Subcutaneous abdominal adipose tissue (tissue), 5 donors: ENCODE measurements at regions not wholly inside any gene's neighbourhood (a gene's known extent, or its start where the extent isn't known, plus 50 kb on each side); places are given as distances from the start of the nearest gene placed in this dataset.

Experiments
- H3K27ac ChIP-seq: one replicate; pipeline ENCODE4 v1.7.0; 2013; ENCODE audit warnings: low read depth, mild to moderate bottlenecking, inconsistent platforms, low read length, moderate library complexity
- H3K27me3 ChIP-seq, 5 donors: one replicate each; pipeline ENCODE4 v1.7.0; 2013; ENCODE audit warnings: low read length in 5 of 5, inconsistent platforms in 1 of 5; ENCODE audit not compliant: control insufficient read depth in 5 of 5, insufficient read depth in 4 of 5
- H3K36me3 ChIP-seq, 5 donors: one replicate each; pipeline ENCODE4 v1.7.0; 2013; ENCODE audit warnings: low read length in 5 of 5; ENCODE audit not compliant: control insufficient read depth in 5 of 5, insufficient read depth in 5 of 5
- H3K4me1 ChIP-seq, 5 donors: one replicate each; pipeline ENCODE4 v1.7.0; 2013; ENCODE audit warnings: low read length in 5 of 5, mild to moderate bottlenecking in 3 of 5, moderate library complexity in 1 of 5; ENCODE audit not compliant: control insufficient read depth in 5 of 5, insufficient read depth in 5 of 5
- H3K4me3 ChIP-seq, 5 donors: one replicate each; pipeline ENCODE4 v1.7.0; 2013; ENCODE audit warnings: low read length in 5 of 5, low read depth in 1 of 5
- H3K9ac ChIP-seq, 5 donors: one replicate each; pipeline ENCODE4 v1.7.0; 2013; ENCODE audit warnings: low read length in 5 of 5, mild to moderate bottlenecking in 4 of 5, moderate library complexity in 3 of 5
- H3K9me3 ChIP-seq, 5 donors: one replicate each; pipeline ENCODE4 v1.7.0; 2013; ENCODE audit warnings: low read length in 5 of 5; ENCODE audit not compliant: control insufficient read depth in 5 of 5
- donor health status: healthy.
- donor health status: healthy.
- donor health status: healthy.
- donor health status: healthy.
- donor health status: healthy.

GRCh38 chr6:149259753-149260152 is 57.8 kb upstream of the TAB2 start:
- Histone ChIP-seq H3K27ac (no peak overlapping the region), H3K9ac (no peak overlapping the region), H3K4me1 (peaks cover 0 to 11% (median 0%) of the 10 kb centered on the region in 5 donors), H3K36me3 (no peaks in the 10 kb centered on the region), H3K4me3 (no peak overlapping the region), H3K9me3 (no peaks in the 10 kb centered on the region), H3K27me3 (no peaks in the 10 kb centered on the region)

GRCh38 chr6:149260214-149260874 is 57.2 kb upstream of the TAB2 start:
- Histone ChIP-seq H3K4me1 (peaks cover 0 to 9% (median 0%) of the 10 kb centered on the region in 5 donors), H3K27ac (no peak overlapping the region), H3K4me3 (no peak overlapping the region), H3K9me3 (no peaks in the 10 kb centered on the region), H3K9ac (no peak overlapping the region), H3K36me3 (no peaks in the 10 kb centered on the region), H3K27me3 (no peaks in the 10 kb centered on the region)

GRCh38 chr6:149261364-149262040 is 56.0 kb upstream of the TAB2 start:
- Histone ChIP-seq H3K4me1 (peaks cover 0 to 9% (median 0%) of the 10 kb centered on the region in 5 donors), H3K27me3 (peaks cover 0 to 2% (median 0%) of the 10 kb centered on the region in 5 donors), H3K27ac (no peak overlapping the region), H3K9me3 (no peaks in the 10 kb centered on the region), H3K9ac (no peak overlapping the region), H3K4me3 (no peak overlapping the region), H3K36me3 (no peaks in the 10 kb centered on the region)

- Histone ChIP-seq H3K9ac (no peak overlapping the region), H3K4me1 (peaks cover 0 to 10% (median 0%) of the 10 kb centered on the region in 5 donors), H3K27ac (no peak overlapping the region), H3K4me3 (no peak overlapping the region), H3K36me3 (no peaks in the 10 kb centered on the region), H3K9me3 (no peaks in the 10 kb centered on the region), H3K27me3 (peaks cover 0 to 2% (median 0%) of the 10 kb centered on the region in 5 donors)
Measured at GRCh38 chr6:149263321-149263720, 54.2 kb upstream of the TAB2 start.

- Histone ChIP-seq H3K9ac (no peak overlapping the region), H3K4me1 (peaks cover 0 to 6% (median 0%) of the 10 kb centered on the region in 5 donors), H3K4me3 (no peak overlapping the region), H3K27me3 (peaks cover 0 to 2% (median 0%) of the 10 kb centered on the region in 5 donors), H3K36me3 (no peaks in the 10 kb centered on the region), H3K27ac (no peak overlapping the region), H3K9me3 (no peaks in the 10 kb centered on the region)
Measured at GRCh38 chr6:149264629-149265028, 52.9 kb upstream of the TAB2 start.

GRCh38 chr6:149265945-149266344 is 51.6 kb upstream of the TAB2 start:
- Histone ChIP-seq H3K27me3 (peaks cover 0 to 2% (median 0%) of the 10 kb centered on the region in 5 donors), H3K9me3 (no peaks in the 10 kb centered on the region), H3K36me3 (no peaks in the 10 kb centered on the region), H3K9ac (no peak overlapping the region), H3K27ac (no peak overlapping the region), H3K4me3 (no peak overlapping the region), H3K4me1 (peaks cover 0 to 6% (median 0%) of the 10 kb centered on the region in 5 donors)

GRCh38 chr6:149266659-149267058 is 50.9 kb upstream of the TAB2 start:
- Histone ChIP-seq H3K4me3 (no peak overlapping the region), H3K9me3 (no peaks in the 10 kb centered on the region), H3K9ac (no peak overlapping the region), H3K27me3 (peaks cover 0 to 2% (median 0%) of the 10 kb centered on the region in 5 donors), H3K4me1 (peaks cover 0 to 6% (median 0%) of the 10 kb centered on the region in 5 donors), H3K36me3 (no peaks in the 10 kb centered on the region), H3K27ac (no peak overlapping the region)

GRCh38 chr6:149267072-149267471 is 50.4 kb upstream of the TAB2 start:
- no peak overlapping the region for H3K9ac ChIP-seq
- H3K27ac ChIP-seq, result no peak overlapping the region
- H3K4me3 ChIP-seq, result no peak overlapping the region
- peaks cover 0 to 2% (median 0%) of the 10 kb centered on the region in 5 donors for H3K27me3 ChIP-seq
- no peaks in the 10 kb centered on the region for H3K36me3 ChIP-seq
- peaks cover 0 to 6% (median 0%) of the 10 kb centered on the region in 5 donors for H3K4me1 ChIP-seq
- H3K9me3 ChIP-seq, result peaks cover 0 to under 1% (median 0%) of the 10 kb centered on the region in 5 donors

- H3K27ac ChIP-seq, result no peak overlapping the region
- peaks cover 0 to 4% (median 0%) of the 10 kb centered on the region in 5 donors for H3K9me3 ChIP-seq
- no peaks in the 10 kb centered on the region for H3K36me3 ChIP-seq
- H3K4me3 ChIP-seq, result no peak overlapping the region
- no peak overlapping the region for H3K9ac ChIP-seq
- H3K4me1 ChIP-seq, result peaks cover 0 to 10% (median 0%) of the 10 kb centered on the region in 5 donors
- peaks cover 0 to 2% (median 0%) of the 10 kb centered on the region in 5 donors for H3K27me3 ChIP-seq
Measured at GRCh38 chr6:149267513-149268043, 49.9 kb upstream of the TAB2 start.
